ENCODE measurements at regions not wholly inside any gene's neighbourhood (a gene's known extent, or its start where the extent isn't known, plus 50 kb on each side); places are given as distances from the start of the nearest gene placed in this dataset.

DNA sequence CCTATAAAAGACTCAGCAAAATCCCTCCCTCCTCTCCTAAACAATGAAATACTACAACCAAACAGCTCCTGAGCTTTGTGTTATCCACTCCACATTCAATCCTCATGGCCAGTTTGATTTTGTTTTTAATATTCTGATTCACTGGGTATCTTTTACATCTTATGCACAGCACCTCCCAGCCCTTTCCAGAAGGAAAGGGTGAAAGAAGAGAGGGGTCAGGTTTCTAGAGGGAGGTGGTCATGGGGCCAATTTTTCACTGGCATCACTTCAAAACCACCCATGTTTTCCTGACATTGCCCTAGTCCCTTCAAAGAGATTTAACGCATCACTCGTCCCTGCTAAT is 315.6 kb downstream of the LPIN1 start:
- DNase-seq: no peak

DNA sequence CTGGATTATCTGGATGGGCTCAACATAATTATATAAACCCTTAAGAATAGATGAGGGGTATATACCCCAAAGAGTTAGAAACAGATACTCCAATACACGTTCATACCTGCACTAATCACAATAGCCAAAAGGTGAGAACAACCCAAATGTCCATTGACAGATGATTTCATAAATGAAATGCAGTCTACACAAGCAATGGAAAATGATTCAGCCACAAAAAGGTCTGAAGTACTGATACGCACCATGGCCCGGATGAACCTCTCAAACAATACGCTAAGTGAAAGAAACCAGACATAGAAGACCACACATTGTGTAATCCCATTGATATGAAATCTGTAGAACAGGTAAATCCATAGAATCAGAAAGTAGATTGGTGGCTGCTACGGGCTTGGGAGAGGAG is 316.8 kb downstream of the LPIN1 start:
- DNase-seq: no peak

DNA sequence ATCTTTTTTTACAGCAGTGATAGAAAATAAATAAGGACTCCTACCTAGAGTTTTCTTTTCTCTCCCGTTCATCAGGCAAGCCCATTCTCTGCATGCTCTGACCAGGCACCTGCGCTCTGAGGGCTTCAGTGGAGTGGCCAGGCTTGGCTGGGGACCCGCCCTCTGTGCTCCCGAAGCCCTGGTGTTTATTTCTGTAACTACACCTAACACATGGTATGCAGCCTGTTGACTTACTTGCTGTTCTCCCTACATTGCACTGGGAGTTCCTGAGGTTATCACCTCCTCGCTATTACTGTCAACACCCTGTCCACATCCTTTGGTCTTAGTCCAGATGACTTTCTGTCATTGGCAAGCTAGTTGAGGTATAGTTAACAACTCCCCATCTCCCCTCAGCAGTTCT is 317.7 kb downstream of the LPIN1 start:
- DNase-seq: no peak

DNA sequence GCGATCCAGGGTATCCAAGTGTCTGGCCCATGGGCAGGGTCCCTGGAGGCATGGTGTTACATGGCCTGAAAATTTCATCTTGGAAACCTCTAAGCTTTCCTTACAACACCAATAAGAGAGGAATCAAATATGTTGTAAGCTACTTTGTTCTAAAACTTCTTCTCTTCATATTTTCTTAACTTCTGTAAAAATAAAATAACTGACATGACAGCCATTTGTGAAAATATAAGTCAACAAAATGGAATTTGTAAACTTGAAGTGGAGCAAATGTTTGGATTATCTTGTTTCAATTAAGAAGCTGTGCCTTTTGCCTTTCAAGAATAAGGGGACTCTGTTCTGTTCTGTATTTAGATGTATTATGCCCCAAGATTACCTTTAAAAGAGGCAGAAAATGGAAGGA is 319.7 kb downstream of the LPIN1 start:
- DNase-seq: no peak

DNA sequence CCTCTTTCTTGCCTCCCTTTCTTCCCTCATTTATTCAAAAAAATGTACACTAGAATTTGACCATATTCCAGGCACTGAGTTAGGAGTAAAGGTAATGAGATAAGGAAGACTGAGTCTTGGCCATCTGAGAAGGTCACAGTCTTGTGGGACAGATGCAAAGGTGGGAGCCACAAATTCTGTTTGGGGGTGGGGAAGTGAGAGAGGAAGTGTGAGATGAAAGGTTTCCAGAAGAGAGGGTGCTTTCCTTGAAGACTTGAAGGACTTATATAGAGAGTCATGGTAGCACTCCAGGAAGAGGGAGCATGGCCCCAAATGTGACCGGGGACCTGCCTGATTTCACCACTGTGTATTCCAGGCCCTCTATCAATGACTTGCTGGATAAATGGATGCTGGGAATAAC is 320.6 kb downstream of the LPIN1 start:
- no peak for DNase-seq

DNA sequence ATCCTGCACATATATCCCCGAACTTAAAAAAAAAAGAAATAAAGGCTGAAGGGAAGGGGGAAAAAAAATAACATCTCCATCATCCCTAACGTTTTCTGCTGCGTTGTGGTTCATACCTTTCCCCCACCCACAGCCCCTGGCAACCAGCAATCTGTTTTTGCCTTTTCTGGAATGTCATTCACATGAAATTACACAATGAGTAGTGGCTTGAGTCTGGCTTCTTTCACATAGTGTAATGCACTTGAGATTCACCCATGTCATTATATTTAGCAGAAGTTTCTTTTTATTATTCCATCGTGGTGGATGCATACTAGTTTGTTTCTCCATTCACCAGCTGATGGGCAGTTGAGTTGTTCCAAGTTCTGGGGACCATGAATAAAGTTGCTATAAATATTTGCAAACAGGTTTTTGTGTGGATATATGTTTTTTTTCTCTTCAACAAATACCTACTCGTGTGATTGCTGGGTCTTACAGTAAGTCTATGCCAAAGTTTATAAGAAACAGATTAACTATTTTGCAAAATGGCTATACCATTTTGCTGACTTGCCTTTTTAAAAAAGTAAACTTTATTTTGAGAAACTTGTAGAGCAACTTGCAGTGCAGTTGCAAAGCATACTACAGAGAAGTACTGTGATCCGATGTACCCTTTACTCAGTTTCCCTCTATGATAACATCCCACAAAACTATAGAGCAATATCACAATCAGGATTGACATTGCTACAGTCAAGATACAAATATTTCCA is 322.5 kb downstream of the LPIN1 start:
- DNase-seq: no peak

DNA sequence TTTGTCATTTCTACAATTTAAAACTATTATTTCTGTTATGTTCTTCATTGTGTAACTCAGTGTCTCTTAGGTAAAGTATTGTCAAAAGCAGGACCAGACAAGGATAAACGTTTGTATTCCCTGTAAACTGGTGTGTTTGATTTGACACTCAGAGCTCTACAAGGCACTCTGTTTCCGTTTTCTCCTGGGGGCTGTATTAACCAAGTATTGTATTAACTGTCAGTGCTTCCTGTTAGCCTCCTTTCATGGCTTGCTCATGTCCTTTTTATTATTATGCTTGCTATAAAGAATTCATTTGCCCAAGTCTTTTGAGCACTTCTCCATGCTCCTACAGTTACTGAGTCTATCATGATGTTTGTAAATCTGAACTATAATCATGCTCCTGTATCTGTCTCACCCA is 323.7 kb downstream of the LPIN1 start:
- DNase-seq: no peak

DNA sequence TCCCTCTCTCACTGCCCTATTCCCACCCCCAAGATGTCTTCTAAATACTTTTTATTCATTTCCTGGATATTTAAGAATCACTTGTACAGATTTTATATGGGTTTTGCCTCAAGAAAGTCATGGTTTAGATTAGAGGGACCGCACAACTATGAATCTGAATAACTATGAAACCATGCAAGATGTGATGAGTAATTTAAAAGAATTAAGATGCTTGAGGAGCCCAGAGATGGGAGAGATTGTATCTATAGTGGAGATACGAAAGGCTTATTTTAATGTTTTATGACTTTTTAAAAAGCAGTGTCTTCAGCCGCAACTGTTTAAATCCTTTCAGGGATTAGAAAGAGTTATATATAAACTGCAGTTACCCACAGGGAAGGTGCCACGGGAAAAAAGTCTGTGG is 324.1 kb downstream of the LPIN1 start:
- no peak for DNase-seq

DNA sequence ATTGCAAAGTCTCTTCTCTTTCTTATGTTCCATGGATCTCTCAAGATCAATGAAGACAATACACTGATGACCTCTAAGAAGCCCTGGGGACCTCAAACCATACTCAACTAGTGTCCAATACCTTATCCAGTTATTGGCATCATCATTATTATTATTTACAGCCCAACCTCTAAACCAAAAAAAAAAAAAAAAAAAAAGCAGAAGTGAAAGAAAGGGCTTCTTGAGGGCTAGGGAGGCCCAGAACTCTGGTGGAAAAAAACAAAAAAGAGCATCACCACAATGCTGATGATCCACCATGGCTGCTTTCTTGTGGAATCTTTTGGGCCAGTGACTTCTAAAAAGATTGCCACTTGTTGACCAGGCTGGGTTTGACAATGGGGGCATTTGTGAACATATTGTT is 324.9 kb downstream of the LPIN1 start:
- no peak for DNase-seq

DNA sequence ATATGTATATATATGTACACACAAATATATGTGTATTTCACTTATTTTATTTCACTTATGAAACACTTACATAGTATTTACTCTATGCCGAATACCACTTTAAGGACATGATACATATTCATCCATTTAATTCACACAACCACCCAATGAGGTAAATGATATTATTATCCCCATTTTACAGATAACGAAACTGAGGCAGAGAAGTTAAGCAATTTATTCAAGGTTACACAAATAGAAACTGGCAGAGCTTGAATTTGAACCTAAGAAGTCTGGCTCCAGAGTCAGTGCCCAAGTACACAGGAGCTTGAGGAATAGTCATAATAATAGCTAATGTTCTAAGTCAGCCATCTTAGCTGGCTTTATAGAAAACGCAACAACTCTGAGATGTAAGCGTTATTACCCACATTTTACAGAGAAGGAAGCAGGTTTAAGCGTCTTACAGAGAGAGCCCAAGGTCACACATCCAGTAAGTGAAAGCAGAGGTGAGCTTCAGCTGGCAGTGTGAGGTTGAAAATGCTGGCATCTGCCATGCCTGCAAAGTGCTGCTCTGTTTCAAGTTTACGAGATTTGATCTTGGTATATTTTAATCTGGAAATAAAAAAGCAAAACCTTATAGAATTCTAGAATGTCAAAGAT is 326.9 kb downstream of the LPIN1 start:
- DNase-seq: no peak

DNA sequence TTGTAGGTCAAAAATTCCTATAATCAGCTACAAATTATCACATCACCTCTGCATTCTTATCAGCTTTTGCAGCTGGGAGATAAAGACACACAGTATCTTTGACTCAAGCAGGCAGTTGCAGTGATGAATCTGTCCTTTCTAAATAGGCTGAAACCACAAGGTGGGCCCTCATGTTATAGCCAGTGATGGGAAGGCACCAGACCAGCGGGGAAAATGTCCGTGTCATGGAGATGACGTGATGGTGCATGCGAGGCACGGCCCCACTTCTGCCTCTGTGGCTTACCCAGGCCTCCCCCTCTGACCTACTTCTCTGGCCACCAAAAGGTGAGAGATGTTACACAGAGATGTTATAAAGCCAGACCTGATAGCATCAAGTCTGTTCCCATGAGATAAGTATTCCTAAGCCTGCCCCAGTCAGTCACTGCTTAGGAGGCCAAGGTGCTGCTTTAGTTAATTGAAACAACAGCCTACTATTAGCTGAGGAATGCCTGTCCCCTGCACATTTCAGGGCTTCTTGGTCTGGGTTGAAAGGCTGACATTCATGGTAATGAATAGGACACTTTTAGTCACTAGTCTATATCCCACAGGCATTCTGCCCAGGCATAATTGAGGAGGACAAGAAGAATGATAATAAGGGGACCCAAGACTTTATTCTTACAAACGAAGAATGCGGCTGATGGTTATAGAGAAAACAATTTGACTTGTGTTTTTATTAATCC is 327.9 kb downstream of the LPIN1 start:
- peak; percentile 37 for DNase-seq

DNA sequence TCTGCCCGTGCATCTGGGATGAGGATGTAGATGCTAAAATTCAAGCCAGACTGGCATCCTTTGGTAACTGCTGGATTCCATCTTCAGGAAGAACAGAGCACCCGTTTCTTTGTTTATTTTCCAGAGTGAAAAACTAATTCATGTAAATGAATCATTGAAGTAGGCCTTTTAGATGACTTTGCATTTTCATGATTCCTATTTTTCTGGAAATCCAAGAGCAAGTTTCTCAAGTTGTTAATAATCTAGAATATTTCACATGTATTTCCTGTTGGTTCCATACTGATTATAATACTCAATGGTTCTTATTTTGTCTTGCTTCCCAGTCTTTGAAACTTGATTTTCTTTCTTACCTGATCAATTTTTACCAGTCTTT is 328.4 kb downstream of the LPIN1 start:
- DNase-seq: no peak

DNA sequence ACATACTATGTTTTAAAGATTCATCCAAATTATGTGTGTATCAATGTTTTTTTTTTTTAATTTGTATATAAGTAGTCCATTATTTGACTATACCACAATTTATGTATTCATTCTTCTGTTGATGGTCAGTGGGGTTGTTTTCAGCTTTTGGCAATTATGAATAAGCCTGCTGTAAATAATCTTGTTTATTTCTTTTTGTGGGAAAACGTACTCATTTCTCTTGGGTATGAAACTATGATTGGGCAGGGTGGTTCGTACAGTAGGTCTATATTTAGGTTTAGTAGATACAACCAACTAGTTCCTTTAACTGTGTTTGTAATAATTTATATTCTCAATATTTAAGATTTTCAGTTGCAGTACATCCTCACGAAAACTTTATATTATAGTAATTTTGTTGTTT is 329.2 kb downstream of the LPIN1 start:
- DNase-seq: no peak

DNA sequence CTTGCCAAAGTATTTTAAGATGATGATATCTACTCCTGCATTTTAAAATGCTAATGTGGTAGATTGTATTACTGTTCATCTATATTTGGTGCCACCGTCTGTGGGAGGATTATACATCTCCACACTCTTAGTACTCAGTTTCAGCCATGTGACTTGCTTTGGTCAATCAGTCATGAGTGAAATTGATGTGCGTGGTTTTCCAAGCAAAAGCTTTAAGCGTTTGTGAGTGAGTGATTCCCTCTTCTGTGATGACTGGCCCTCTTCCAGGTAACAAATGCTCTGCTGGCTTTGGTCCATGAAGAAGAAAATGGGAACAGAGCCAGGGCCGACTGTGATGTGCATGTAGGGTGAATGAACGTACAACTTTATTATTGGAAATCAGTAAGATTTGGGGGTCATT is 330.4 kb downstream of the LPIN1 start:
- no peak for DNase-seq

DNA sequence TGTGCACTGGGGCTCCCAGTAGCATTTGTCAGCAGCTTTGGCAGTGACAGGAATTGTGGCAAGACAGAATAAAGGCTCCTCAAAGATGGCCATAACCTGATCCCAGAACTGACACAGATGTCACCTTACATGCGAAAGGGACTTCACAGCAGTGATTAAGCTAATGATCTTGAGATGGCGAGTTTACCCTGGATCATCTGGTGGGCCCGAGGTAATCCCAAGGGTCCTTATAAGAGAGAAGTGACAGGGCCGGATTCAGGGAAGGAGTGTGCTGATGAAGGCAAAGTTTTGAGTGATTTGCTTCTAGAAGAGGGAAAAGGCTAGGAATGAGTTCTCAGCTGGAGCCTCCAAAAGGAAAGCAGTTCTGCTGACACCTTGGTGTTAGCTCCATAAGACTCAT is 333.9 kb downstream of the LPIN1 start:
- no peak for DNase-seq

DNA sequence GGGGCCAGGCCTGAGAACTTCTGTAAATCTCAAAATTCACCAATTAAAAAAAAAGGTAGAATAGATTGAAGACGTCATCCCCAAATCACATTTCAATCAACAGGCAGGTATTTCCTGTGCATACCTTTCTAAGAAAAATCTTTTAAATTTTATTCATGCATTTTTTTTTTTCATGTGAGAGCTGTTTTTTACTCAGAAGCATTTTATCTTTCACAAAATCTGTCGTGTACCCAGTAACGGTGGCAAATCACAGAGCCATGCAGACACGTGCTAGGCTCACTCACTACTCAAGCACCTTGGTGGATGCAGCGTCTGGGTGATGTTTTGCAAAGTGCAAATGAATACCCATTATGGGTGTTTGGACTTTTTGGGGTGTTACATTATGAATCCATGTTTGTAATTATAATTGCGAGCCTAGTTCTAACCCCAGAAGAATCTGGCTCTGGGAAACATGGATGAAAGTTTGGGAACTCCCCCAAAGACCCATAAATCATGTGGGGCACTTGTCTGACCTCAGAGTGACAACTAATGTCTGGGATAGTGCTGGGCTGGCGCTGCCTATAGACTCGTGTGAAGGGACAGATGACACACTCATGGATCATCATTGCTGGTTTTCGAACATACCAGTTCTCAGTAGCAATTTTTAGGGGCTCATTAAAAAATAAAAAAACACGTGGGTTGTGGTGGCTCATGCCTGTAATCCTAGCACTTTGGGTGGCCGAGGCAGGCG is 335.2 kb downstream of the LPIN1 start:
- peak; percentile 65 for DNase-seq

DNA sequence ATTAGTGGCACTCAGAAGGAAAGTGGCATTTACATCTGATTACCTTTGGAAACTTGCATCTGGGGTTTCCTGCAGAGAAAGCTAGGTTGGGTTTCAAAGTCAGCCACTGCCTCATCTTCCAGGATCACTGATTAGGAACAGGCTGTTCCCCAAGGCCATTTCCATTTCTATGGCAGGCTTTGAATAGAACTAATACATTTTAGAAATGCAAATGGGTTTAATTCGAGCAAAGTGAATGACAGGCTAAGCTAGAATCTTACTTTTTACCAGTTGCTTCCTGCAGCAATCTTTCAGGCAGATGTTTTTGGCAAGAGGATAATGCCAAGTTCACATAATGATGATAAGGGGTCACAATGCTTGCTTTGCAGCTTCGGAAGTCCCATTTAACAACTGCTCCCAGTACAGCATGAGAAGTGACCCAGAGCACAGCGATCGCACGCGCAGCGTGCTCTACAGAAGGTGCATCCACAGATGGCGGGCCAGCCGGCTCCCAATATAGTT is 336.7 kb downstream of the LPIN1 start:
- DNase-seq: no peak

DNA sequence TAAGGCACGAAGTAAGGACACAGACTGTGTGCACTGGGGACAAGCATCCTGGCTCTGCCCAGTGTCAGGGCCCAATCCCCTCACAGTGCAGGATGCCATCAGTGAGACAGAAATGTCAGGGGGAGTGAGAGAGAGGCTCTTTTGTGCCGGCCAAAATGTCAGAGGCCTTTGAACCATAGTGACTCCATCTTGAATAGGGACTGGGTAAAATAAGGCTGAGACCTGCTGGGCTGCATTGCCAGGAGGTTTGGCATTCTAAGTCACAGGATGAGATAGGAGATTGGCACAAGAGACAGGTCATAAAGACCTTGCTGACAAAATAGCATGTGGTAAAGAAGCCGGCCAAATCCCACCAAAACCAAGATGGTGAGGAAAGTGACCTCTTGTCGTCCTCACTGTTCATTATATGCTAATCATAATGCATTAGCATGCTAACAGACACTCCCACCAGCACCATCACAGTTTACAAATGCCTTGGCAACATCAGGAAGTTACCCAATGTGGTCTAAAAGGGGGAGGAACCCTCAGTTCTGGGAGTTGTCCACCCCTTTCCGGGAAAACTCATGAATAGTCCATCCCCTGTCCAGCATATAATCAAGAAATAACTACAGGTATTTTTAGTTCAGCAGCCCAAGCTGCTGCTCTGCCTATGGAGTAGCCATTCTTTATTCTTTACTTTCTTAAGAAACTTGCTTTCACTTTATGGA is 337.4 kb downstream of the LPIN1 start:
- no peak for DNase-seq

DNA sequence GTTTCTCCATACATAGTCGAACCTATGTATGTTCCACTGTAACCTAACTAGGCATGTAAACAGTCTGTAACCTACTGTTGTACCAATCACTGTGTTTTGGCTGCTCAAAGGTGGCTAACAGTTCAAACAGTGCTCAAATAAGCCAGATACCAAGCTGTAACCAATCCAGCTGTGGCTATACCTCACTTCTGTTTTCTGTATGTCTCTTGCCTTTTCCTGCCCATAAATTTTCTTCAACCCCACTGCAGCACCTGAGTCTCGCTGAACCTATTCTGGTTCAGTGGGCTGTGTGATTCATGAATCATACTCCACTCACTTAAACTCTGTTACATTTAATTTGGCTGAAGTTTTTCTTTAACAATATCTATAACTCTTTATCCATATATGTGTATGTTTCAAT is 340.7 kb downstream of the LPIN1 start:
- DNase-seq: no peak

DNA sequence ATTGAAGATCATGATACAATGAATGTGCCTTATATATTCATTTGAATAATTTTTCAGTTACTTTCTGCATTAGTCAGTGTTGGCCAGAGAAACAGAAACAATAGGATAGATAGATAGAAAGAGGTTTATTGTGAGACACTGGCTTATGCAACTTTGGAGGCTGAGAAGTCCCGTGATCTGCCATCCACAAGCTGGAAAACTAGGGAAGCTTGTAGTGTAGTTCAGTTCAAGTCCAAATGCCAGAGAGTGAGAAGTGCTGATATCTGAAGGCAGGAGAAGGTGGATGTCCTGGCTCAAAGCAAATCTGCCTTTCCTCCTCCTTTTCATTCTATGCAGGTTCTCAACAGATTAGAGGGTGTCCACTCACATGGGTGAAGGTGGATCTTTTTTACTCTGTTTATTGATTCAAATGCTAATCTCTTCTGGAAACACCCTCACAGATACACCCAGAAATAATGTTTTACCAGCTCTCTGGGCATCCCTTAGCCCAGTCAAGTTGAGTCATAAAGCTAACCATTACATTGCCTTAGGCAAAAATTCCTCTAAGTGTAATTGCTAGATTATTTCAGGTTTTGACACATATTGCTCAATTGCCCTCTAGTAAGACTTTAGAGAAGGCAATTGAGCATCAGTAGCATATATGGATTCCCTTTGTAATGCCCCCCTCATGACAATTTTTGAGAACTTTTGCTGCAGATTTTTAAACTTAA is 341.4 kb downstream of the LPIN1 start:
- no peak for DNase-seq

DNA sequence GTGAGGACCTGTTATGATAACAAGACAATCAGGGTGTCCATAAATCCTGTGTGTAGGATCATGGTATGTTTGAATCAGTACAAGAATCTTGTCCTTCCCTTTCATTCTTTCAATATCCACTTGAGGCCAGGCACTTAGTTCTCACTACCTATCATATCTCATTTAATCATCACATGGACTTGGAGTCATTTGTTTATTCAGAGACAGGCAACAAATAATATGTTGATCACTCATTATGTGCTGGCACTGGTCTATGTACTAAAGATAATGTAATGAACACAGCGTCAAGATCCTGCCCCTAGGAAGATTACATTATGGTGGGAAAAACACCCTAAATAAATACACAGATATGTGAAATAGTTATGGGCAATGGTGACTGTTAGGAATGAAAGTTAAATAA is 342.6 kb downstream of the LPIN1 start:
- no peak for DNase-seq

DNA sequence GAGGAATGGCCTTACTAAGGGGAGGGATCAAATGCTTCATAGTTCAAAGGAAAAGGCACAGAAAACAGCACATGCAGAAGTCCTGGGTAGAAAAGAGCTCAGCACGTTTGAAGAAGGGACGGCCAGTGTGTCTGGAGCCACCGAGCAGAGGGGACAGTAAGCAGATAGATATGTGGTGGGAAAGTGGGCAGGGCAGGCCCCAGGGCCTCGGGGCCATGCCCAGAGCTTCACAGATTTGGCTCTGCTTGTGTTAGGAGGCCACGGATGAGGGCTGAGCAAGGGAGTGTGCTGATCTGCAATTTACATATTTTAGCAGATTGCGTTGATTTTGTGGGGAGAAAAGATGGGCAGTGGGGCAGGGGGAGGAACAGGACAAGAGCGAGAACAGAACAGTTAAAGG is 343.1 kb downstream of the LPIN1 start:
- no peak for DNase-seq

Measured in CD4-positive, alpha-beta T cell treated with Interleukin-15 for 1 hour (primary cell).